ENCODE measurements at regions not wholly inside any gene's neighbourhood (a gene's known extent, or its start where the extent isn't known, plus 50 kb on each side); places are given as distances from the start of the nearest gene placed in this dataset.
A peak's percentile ranks its signal among the peaks of the same experiment; 100 is the strongest.

DNA sequence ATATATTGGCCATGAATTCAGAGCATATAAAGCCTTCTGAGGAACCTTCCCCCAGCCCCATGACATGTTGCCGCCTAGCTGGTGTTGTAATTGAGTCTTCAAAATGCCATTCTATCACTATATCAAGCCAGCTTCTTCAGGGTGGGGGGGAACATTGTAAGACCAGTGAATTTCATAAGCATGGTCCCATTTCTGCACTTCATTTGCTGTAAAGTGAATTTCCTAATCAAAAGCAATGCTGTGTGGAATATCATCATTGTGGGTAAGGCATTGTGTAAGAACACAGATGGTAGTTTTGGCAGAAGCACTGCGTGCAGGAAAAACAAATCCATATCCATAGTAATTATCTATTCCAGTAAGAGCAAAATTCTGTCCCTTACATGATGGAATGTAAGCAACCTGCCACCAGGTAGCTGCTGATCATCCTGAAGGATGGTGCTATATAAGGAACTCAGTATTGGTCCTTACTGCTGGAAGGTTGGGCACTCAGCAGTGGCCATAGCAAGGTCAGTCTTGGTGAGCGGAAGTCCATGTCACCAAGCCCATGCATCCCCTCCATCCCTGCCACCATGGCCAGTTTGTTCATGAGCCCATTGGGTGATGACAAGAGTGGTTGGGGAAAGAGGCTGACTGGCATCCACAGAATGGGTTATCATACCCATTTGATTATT lies 159.4 kb downstream of the COPS8 start:
- DNase-seq: peak; percentile 23 to 64 (median 43)

DNA sequence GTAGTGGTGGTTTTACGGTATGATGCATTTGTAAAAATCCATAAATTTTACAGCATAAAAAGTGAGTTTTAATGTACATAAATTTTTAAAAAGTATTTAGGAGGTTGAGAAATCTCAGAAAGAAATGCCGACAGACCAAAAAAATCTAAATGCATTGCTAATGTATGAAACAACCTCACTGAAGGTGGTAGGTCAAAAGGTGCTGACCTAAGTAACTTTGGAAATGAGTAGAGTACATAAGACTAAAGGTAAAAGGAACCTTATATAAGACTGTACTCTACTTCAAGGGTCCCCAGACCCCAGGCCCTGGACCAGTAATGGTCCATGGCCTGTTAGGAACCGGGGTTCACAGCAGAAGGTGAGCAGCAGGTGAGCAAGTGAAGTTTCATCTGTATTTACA lies 163.4 kb downstream of the COL6A3 start:
- no peak for DNase-seq

- DNase-seq: no peak
These were observed 162.0 kb downstream of the COL6A3 start for GRCh38 chr2:237251986-237252385.

GRCh38 chr2:237253046-237253702 lies 160.8 kb downstream of the COL6A3 start:
- DNase-seq: no peak

DNA sequence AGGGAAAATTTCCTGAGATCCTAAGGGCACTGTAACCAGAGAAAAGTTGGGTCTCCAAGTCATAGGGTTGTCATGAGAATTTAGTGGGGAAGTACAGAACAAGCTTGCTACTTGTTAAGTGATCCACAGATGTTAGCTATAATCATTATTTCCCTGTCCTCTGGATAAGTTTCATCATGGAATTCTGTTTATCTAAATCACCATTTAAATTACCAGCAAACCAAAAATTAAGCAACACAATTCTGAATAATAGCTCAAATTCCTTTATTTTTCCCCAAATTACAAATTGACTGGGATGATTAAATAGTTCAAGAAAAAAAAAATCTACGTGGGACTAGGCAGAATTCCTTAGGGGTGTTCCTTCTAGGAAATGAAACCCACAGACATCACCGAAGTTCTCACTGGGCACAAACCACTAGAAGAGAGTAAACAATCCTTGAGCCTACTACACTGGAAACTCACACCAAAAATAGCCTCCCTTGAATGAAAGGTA lies 159.5 kb downstream of the COL6A3 start:
- no peak for DNase-seq

GRCh38 chr2:237254911-237255578 lies 158.9 kb downstream of the COL6A3 start:
- DNase-seq: no peak

- peak in 3 of 4 experiments; percentile 35 to 52 (median 43) for DNase-seq
These were observed 157.1 kb downstream of the COL6A3 start for GRCh38 chr2:237256887-237257286.

DNA sequence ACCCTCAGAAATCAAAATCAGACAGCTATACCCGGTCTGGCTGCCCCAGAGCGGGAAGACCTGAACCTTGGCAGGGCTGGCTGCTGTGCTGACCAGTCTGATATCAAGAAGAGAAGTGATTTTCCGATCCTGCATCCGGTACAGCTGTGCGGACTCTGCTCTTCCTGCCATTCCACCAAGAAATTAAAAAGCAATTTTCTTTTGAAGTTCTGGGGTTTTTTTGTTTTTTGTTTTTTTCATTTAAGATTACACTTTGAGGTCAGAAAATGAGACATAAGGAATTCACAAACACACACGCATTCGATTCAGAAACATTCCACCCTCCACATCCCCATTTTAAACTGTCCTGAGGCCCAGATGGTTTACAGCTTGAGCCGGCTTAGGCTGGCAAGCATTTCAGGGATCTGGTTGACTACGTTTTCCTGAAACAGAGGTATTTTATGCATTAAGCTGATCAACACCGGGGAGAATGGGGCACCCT lies 156.5 kb downstream of the COL6A3 start:
- peak in 1 of 4 experiments; percentile 17 for DNase-seq

GRCh38 chr2:237258116-237258515 lies 155.8 kb downstream of the COL6A3 start:
- DNase-seq: peak; percentile 30 to 74 (median 64)

DNA sequence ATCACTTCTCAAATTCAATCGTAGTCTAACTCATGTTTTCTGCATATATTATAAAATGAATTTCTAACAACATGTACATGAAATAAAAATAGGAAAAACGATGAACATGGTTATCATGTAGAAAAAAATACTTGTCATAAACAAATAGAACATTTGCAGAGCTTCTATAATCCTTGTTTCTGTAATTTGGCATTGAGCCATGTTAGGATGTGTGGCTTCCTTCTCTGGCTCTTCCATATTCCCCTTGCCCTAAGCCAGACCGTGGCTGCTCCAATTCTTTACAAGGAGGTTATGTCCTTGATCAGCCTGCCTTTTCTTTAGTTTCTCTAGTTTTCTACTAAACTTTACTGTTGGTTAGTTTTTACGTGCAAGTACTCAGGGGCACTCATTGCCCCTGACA lies 155.3 kb downstream of the COL6A3 start:
- DNase-seq: peak in 1 of 4 experiments; percentile 32

- no peak for DNase-seq
These were observed 154.8 kb downstream of the COL6A3 start for GRCh38 chr2:237259201-237259600.

- DNase-seq: no peak
These were observed 153.8 kb downstream of the COL6A3 start for GRCh38 chr2:237260039-237260620.

DNA sequence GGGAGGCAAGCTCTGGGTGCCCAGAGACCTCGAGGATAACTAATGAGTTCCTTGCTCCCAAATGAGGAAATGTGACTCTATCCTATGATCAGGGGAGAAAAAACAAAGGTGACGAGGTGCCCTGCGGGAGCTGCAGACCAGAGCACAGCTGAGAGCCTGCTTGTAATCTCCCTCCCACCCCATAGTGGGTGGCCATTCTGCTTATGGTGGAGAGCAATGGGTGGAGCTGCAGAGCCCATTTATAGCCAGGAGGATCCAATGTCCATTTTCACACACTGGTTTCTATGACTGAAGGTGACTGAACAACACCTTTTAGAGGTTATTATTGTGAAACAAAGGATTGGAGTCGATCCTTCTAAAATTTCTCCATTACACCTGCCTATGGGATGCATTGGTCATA lies 153.3 kb downstream of the COL6A3 start:
- no peak for DNase-seq

DNA sequence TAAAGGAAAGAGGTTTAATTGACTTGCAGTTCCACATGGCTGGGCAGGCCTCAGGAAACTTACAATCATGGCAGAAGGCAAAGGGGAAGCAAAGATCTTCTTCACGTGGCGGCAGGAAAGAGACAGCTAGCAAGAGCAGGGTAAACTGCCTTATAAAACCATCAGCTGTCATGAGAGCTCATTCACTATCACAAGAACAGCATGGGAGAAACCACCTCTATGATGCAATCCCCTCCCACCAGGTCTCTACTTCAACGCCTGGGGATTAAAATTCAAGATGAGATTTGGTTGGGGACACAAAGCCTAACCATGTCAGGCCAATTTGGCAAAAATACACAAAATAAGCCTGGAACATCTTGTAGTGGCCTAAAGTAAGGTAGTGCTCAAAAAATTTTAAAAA lies 152.6 kb downstream of the COL6A3 start:
- peak in 2 of 4 experiments; percentile 9 to 25 for DNase-seq

DNA sequence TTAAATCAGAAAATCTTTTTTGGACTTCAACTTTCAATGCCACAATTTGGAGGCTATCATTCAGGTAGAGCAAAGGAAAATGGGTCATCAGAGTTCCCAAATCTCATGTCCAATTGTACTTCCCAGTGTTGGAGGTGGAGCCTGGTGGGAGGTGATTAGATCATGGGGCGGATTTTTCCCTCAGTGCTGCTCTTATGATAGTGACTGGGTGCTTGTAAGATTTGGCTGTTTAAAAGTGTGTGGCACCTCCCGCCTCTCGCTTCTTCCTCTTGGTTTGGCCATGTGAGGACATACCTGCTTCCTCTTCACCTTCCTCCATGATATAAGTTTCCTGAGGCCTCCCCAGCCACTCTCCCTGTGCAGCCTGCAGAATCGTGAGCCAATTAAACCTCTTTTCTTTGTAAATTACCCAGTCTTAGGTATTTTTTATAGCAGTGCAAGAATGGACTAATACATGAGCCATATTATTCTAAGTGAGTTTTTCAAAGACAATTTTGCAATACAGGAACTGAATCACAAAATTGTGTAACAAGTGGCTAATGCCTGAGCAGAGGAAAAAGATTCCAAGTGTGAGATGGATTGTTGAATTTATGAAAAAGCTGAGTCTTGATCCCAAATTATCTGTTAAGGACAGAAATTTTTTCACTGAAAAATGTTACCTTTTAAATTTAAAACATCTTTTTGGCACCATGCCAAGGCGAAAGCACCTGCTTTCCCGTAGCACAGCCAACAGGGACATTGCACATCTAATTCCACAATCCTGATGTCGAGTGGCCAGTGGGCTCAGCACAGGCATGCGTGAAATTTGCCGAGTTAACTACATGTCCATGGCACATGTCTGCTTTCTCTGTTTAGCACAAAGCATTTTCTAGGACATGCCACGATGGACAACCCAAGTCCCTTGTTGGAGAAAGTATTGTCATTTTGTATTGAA lies 150.9 kb downstream of the COL6A3 start:
- DNase-seq: peak; percentile 84 to 87 (median 86)

- DNase-seq: no peak
These were observed 149.3 kb downstream of the COL6A3 start for GRCh38 chr2:237264480-237265219.

DNA sequence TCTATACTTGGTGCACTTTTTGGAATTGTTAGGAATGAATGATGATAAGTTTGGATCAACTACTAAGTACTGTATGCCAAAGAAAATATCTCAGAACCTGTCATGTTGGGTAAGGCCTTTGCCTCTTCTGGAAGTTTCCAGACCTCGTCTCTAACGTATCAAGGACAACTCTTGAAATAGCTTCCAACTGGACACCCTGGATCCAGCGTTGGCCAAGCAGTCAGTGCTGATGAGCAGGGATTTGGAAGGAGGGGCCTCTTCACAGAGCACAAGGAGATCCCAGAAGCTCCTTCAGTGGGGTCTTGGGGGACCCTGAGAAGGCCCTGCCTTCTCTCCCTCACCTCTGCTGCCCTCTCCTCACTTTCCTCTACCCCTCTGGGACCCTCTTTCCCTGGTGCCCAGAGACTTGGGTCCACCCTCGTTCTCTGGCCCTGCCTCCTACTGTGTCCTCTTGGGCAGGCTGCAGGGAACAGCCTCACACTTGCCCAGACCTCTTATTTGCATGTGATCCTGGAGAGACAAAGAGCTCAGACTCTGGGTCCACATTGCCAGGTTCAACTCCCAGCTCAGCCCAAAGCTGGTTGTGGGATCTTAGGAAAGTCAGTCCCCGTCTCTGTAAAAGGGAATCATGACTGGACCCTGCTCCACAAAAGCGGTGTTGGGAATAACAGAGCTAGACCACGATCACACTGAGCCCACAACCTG lies 145.8 kb downstream of the COL6A3 start:
- no peak for DNase-seq

- DNase-seq: no peak
These were observed 144.7 kb downstream of the COL6A3 start for GRCh38 chr2:237269138-237269875.

- no peak for DNase-seq
These were observed 143.4 kb downstream of the COL6A3 start for GRCh38 chr2:237270520-237270919.

Measured in suppressor macrophage (primary cell).